ENCODE measurements at regions not wholly inside any gene's neighbourhood (a gene's known extent, or its start where the extent isn't known, plus 50 kb on each side); places are given as distances from the start of the nearest gene placed in this dataset.

- ATAC-seq (no peak), DNase-seq (no peak)
- H3K9me3 ChIP-seq: no peaks in the 10 kb centered on the region
- H3K36me3 ChIP-seq (ENCODE audit: low read depth): no peaks in the 10 kb centered on the region
- intact Hi-C loops (cut with DNase I, micrococcal nuclease): no loop called here
- TF ChIP-seq CTCF (IDR thresholded peaks at IDR 0.05): no peak
- no peak overlapping the region for H3K4me3 ChIP-seq
- peaks cover 5% of the 10 kb centered on the region for H3K4me1 ChIP-seq (ENCODE audit: low read depth)
Observed at GRCh38 chr7:84362828-84363227, 168.2 kb upstream of the SEMA3A start.

DNA sequence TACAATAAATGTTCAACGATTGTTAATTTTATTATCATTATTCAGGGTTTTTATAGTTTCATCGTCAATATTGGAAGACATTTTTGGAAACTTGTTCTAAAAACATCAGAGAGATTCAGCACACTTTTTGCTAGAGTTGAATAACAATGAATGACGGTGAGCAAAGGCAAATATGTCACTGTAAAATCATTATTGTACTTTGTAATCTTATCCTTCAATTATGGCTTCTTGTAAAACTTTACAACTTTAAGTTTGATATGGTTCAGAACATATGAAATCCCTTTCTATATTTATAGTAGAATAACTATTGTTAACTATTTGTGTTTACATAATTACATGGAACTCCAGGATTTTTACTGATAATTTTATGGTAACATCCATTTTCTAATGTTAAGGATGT, 167.8 kb upstream of the SEMA3A start:
- Histone ChIP-seq H3K9me3 (no peaks in the 10 kb centered on the region), H3K4me3 (no peak overlapping the region), H3K36me3 (ENCODE audit: low read depth) (no peaks in the 10 kb centered on the region), H3K4me1 (ENCODE audit: low read depth) (peaks cover 5% of the 10 kb centered on the region)
- intact Hi-C loops (cut with DNase I, micrococcal nuclease): no loop called here
- ATAC-seq: no peak
- DNase-seq: no peak
- no peak for TF ChIP-seq CTCF (IDR thresholded peaks at IDR 0.05)

DNA sequence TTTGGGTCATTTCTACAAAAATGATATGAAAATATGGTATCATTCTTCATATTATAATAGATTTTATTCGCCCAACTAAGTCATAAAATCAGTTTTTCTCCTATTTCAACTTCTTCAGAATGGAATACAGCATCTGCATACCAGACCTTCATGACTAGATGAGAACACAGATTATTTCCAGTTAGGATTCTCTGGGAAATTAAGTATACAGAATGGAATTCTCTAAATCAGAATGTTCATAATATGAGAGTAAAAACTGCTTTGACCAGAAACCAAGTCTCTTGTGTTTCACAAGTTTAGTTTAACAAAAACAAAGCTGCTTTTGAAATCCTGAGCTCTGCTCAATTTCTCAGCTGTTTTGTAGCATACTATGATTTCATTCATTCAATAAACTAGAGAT, 160.3 kb upstream of the SEMA3A start:
- Histone ChIP-seq H3K4me3 (no peak overlapping the region), H3K4me1 (ENCODE audit: low read depth) (no peaks in the 10 kb centered on the region), H3K36me3 (ENCODE audit: low read depth) (no peaks in the 10 kb centered on the region), H3K9me3 (no peaks in the 10 kb centered on the region)
- DNase-seq (no peak), ATAC-seq (no peak)
- intact Hi-C loops (cut with DNase I, micrococcal nuclease): no loop called here
- TF ChIP-seq CTCF (IDR thresholded peaks at IDR 0.05): no peak

DNA sequence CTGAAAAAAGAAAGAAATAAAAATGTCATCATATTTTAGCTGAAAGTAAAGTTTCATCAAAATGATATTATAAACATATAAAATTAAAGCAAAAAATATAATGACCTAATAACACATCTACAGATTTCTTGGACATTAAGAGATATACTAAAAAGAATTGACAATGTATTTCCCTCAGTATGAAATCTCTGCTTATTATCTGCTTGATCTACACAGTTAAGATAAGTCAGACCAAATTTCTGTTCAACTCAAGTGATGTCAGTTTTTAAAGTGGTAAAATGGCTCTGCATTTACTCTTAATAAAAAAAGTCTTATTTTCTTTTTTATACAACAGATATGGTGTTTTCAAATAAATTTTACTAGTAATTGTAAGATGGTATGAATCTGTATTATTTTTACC, 159.4 kb upstream of the SEMA3A start:
- DNase-seq: no peak
- H3K9me3 ChIP-seq: no peaks in the 10 kb centered on the region
- ATAC-seq: no peak
- no peaks in the 10 kb centered on the region for H3K4me1 ChIP-seq (ENCODE audit: low read depth)
- intact Hi-C loops (cut with DNase I, micrococcal nuclease): no loop called here
- H3K4me3 ChIP-seq: no peak overlapping the region
- no peaks in the 10 kb centered on the region for H3K36me3 ChIP-seq (ENCODE audit: low read depth)
- no peak for TF ChIP-seq CTCF (IDR thresholded peaks at IDR 0.05)

DNA sequence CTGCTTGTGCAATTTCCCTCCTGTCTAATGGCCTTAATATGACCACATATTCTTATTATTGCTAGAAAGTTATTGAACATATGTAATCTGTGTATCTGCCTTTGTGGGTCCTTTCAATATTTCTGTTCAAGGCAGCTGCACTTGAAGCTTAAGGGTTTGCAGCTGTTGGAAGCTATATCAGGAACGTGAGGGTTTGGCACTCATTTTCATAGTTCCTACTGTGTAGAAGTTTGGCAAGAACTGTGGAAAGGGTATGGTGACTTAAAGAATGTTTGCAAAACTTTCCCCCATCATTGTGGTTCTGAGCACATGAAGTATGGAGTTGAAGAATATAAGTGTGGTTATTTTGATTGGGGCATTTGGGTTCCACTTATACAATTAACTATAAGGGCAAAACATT, 144.7 kb upstream of the SEMA3A start:
- no peak for ATAC-seq
- Histone ChIP-seq H3K4me3 (no peak overlapping the region), H3K9me3 (no peaks in the 10 kb centered on the region), H3K4me1 (ENCODE audit: low read depth) (no peaks in the 10 kb centered on the region), H3K36me3 (ENCODE audit: low read depth) (no peaks in the 10 kb centered on the region)
- intact Hi-C loops (cut with DNase I, micrococcal nuclease): no loop called here
- TF ChIP-seq CTCF (IDR thresholded peaks at IDR 0.05): no peak
- DNase-seq: no peak

GRCh38 chr7:84337429-84337828, 142.8 kb upstream of the SEMA3A start:
- intact Hi-C loops (cut with DNase I, micrococcal nuclease): no loop called here
- no peak for TF ChIP-seq CTCF (IDR thresholded peaks at IDR 0.05)
- ATAC-seq (no peak), DNase-seq (no peak)
- Histone ChIP-seq H3K4me1 (ENCODE audit: low read depth) (no peaks in the 10 kb centered on the region), H3K9me3 (no peaks in the 10 kb centered on the region), H3K36me3 (ENCODE audit: low read depth) (no peaks in the 10 kb centered on the region), H3K4me3 (no peak overlapping the region)

Measured in mucosa of descending colon (tissue), 3 donors.